GM18520 (cell line): ENCODE measurements at regions not wholly inside any gene's neighbourhood (a gene's known extent, or its start where the extent isn't known, plus 50 kb on each side); places are given as distances from the start of the nearest gene placed in this dataset.

Experiments
- ATAC-seq: cut with Tn5 transposase; IDR thresholded peaks from one replicate; pipeline ENCODE4 v1.9.1; 2021; ENCODE audit not compliant: unreplicated experiment

DNA sequence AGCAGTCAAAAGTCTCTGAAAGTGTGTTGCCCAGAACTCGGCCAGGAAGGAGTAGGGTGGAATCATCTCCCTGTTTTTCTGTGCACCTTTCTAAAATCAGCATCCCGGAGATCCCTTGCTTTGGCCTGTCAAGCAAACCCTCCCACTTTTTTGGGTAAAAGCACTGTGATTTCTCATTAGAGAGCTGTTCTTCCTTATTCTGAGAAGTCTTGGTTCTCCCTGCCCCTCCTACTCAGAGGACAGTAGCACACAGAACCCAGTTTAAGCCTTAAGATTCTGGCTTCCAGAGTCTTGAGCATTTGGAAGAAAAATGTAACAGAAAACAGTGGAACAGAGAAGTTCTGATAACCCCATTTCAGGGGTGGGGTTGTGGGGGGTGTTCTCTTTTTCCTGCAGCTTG, 52.6 kb upstream of the KATNAL1 start:
- no peak for ATAC-seq

DNA sequence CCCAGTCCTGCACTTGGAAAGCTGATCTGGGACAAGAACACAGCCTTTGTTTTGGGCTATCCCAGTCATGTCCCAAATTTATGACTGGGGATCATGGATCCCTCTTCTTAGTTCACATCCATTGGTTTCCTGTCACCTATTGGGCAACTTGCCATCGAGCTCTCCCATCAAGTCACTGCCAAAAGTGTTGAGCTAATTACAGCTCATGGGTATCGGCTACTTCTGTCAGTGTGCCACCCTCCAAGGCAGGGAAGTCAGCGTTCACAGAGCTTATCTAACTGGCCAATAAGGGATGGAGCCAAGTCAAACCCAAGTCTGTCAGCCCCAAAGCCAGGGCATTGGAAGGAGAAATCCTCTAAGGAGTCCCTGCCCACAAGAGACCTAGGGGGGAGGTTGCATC, 53.2 kb upstream of the KATNAL1 start:
- ATAC-seq, result no peak

DNA sequence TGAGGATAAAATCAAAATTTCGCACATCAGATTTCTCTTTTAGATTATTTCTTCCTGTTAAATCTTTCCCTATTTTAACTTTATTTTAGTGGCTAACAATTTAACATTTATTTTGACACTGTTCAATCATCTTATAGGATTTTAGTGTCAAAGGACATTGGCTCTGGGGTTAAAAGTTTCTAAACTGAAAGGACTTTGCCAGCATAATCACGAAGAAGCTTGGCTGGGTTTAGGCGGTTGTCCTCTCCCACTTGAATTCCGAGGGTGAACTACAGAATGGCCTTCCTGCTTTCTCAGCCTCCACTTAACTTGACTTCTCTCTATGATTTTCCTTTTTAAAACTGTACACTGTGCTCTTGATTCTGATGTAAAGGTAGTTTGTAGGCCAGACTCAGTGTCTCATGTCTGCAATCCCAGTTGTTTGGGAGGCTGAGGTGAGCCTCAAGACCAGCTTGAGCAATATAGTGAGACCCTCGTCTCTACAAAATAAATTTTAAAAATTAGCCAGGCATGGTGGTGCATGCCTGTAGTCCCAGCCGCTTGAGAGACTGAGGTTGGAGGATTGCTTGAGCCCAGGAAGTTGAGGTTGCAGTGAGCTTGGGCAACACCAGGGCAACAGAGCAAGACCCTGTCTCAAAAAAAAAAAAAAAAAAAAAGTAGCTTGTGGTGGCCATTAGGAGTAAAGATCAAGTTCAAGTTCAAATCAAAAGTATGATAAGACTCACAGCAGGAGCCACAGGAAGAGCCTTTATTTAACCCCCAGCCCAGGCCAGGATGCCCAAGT, 54.8 kb upstream of the KATNAL1 start:
- ATAC-seq, result no peak

- ATAC-seq, result no peak
Observed at GRCh38 chr13:30362869-30363268, 55.5 kb upstream of the KATNAL1 start.

DNA sequence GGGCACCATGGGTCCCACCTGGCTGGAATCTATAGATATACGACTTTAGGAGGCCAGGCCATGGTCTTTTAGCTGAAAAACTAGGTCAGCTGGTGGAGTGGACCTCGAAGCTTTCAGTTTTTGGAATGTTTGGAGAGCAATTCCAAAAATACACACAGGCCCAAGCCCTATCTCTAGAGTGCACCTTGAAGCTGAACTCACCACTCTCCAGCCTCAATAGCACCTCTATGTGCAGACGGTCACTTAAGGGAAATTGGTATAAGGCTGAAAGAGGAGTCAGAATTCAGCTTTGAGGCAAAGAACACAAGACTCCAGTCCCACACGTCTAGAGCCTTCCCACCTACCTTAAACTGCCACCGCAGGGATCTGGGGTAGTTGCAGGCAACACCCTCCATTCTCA, 56.4 kb upstream of the KATNAL1 start:
- ATAC-seq, result no peak

GRCh38 chr13:30364133-30364532, 56.8 kb upstream of the KATNAL1 start:
- ATAC-seq, result no peak

GRCh38 chr13:30364876-30365275, 57.4 kb upstream of the UBE2L5 start:
- ATAC-seq, result no peak

- ATAC-seq, result no peak
Observed at GRCh38 chr13:30366088-30366487, 56.2 kb upstream of the UBE2L5 start.

- ATAC-seq, result no peak
Observed at GRCh38 chr13:30367296-30367695, 55.0 kb upstream of the UBE2L5 start.

DNA sequence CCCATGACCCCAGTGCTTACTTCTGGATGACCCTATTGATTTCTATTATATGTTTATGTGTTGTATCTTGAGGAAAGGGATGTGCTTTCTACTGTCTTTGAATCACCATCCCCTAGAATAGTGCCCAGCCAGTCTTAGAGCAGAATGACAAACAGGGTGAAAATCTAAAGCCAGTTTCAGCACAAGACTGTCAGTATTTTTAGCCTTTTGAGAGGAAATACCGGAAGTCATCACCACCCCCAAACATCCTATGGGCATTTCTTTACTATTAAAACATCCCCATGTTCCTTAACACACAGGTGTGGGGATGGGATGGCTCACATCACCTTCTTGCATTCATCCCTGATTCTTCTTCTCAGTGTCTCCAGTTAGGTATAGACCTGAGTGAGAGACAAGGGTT, 52.1 kb upstream of the UBE2L5 start:
- ATAC-seq, result no peak

DNA sequence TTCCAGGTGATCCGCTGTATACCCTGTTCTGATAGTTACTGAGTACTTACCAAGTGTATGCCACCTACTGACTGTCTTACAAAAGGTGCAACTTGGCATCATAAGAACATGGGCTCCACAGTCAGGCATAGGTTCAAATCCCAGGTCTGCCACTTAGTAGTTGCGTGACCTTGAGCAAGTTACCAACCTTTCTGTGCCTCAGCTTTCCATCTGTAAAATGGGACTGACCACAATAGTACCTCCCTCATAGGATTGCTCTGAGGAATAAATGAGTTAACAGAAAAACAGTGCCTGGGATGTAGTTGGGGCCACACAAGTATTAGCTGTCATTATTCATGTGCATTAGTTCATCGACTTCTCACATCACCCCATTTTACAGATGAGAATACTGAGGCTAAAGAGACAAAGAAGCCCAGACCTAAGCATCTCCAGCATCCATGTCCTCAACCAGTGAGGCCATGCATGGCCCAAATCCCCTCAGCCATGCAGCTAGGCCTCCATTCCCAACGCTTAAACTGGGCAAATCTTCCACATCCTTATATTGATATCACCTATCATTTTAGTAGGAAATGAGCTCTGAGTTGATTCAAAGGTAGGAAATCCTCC, 51.3 kb upstream of the UBE2L5 start:
- ATAC-seq, result no peak

DNA sequence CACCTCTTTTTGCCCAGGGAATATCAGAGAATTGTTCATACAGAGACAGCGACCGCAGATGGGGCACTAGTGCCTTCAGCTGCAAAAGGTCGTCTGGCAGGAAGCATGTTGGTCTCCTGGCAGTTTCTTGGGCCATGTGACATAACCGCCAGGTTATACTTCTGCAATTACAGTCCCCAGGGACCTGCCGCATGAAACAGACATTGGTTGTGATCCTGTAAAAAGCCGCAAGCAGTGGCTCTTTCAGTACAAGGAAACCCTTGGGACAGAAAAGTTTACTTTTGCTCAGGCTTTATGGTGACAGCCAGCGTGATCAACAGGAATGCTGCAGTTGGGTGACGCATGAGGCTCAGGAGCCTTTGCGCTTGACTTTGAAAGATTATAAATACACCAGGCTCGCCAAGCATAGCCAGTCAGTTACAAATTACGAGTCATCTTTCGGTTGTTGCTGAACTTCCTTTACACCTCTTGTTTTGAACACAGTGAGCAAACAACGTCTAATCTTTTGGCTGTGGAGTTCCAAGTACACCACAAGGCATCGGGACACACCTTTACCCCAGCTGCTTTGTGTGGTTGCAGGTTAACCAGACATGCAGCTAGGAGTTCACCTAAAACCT, 50.5 kb upstream of the UBE2L5 start:
- peak; percentile 63 for ATAC-seq
